HepG2 (cell line): ENCODE measurements at regions not wholly inside any gene's neighbourhood (a gene's known extent, or its start where the extent isn't known, plus 50 kb on each side); places are given as distances from the start of the nearest gene placed in this dataset.

ENCODE experiments used
- ATAC-seq: fragments of 200-7000 bp; cut with Tn5 transposase; 3 replicates; pipeline ENCODE4 v1.9.1; 2020; ENCODE audit warnings: mild to moderate bottlenecking, moderate library complexity
- BruUV-seq: library from RNA; stranded (reverse); fragments of 400-500 nt; replicated peaks from 2 replicates; lab custom pipeline; 2021; lab: Mats Ljungman, UMichigan
- CTCF ChIA-PET: fragments of 300-600 bp; formaldehyde crosslinking; extraction: SDS; loops from one replicate; lab custom pipeline; 2021; ENCODE audit warnings: low total read pairs, inconsistent platforms, low intra/inter-chr PET ratio; lab: Yijun Ruan, JAX
- POLR2A ChIA-PET: fragments of 350-600 bp; sonication (Branson Sonifier 250); formaldehyde crosslinking; loops from one replicate; lab custom pipeline; 2020; ENCODE audit warnings: antibody characterized with exemption, inconsistent platforms; lab: Yijun Ruan, JAX
- DNase-seq: peaks from one replicate; pipeline ENCODE4 v3.0.0-alpha.2; 2015; ENCODE audit warnings: low spot score
- FAIRE-seq: peaks from 3 replicates; lab custom pipeline; 2011; peaks lifted over from hg19 to GRCh38; lab: Jason Lieb, UNC
- H2AFZ ChIP-seq: one replicate; pipeline ENCODE4 v1.6.1; 2011; ENCODE audit warnings: low read length, inconsistent platforms
- H3K27ac ChIP-seq: fragments of 300-600 bp; 3 replicates; pipeline ENCODE4 v1.8.0; 2011; ENCODE audit warnings: mixed run types, mild to moderate bottlenecking, mixed read lengths, low read length, inconsistent platforms; ENCODE audit not compliant: insufficient read depth; ENCODE audit errors: extremely low read length
- H3K27me3 ChIP-seq, 2 experiments: fragments of 200-600 bp in 1 of 2; 2 replicates in 1 of 2; 3 replicates in 1 of 2; pipeline versions ENCODE4 v1.6.0 to v1.8.0; 2011; ENCODE audit warnings: low read length in 2 of 2, mild to moderate bottlenecking in 2 of 2, moderate library complexity in 2 of 2, inconsistent platforms in 1 of 2; ENCODE audit not compliant: insufficient read depth in 2 of 2, control insufficient read depth in 1 of 2
- H3K36me3 ChIP-seq, 2 experiments: fragments of 200-600 bp in 1 of 2; replicated peaks in 1 of 2; 2 replicates in 1 of 2; 3 replicates in 1 of 2; pipeline versions ENCODE4 v1.5.1 to v1.8.0; 2011; ENCODE audit warnings: low read length in 2 of 2, inconsistent platforms in 1 of 2; ENCODE audit not compliant: insufficient read depth in 2 of 2, control insufficient read depth in 1 of 2
- H3K4me1 ChIP-seq: 2 replicates; pipeline ENCODE4 v1.5.1; 2012; ENCODE audit warnings: low read length, inconsistent platforms; ENCODE audit not compliant: insufficient read depth
- H3K4me2 ChIP-seq: 2 replicates; pipeline ENCODE4 v1.6.0; 2011; ENCODE audit warnings: low read depth, low read length, inconsistent platforms
- H3K4me3 ChIP-seq, 3 experiments: fragments of 200-600 bp in 1 of 3; sonication (generic), shearing (Covaris generic) in 1 of 3; replicated peaks in 1 of 3; 2 replicates each; pipeline ENCODE4 v1.5.1; 2011 to 2016; ENCODE audit warnings: low read length in 3 of 3, inconsistent platforms in 2 of 3, low read depth in 2 of 3, mild to moderate bottlenecking in 2 of 3, control low read depth in 1 of 3, mixed read lengths in 1 of 3; ENCODE audit not compliant: insufficient read depth in 1 of 3
- H3K79me2 ChIP-seq: one replicate; pipeline ENCODE4 v1.6.1; 2011; ENCODE audit warnings: low read length, inconsistent platforms; ENCODE audit not compliant: insufficient read depth
- H3K9ac ChIP-seq: 2 replicates; pipeline ENCODE4 v1.6.0; 2011; ENCODE audit warnings: mild to moderate bottlenecking, low read depth, low read length, inconsistent platforms; ENCODE audit not compliant: insufficient read depth
- H3K9me3 ChIP-seq: 2 replicates; pipeline ENCODE4 v1.5.1; 2012; ENCODE audit warnings: mild to moderate bottlenecking, low read length
- H4K20me1 ChIP-seq: 2 replicates; pipeline ENCODE4 v1.6.0; 2011; ENCODE audit warnings: inconsistent platforms, mild to moderate bottlenecking, low read length, moderate library complexity; ENCODE audit not compliant: insufficient read depth
- ARID3A ChIP-seq: IDR thresholded peaks from 2 replicates; pipeline ENCODE4 v1.6.1; 2012; ENCODE audit warnings: low read depth, low read length, improper control_type of control experiment
- ATF7 ChIP-seq, 2 experiments: fragments of 450-650 bp in 1 of 2; sonication (generic) in 1 of 2; formaldehyde crosslinking in 1 of 2; IDR thresholded peaks; 2 replicates each; pipeline versions ENCODE4 v1.4.0 to v1.6.1; 2016 to 2020; ENCODE audit warnings: antibody characterized with exemption in 1 of 2, mild to moderate bottlenecking in 1 of 2, missing genetic modification reagents in 1 of 2
- FLYWCH1 ChIP-seq: sonication (generic); formaldehyde crosslinking; IDR thresholded peaks from 2 replicates; pipeline ENCODE4 v1.8.1; 2023; ENCODE audit warnings: mild to moderate bottlenecking, missing genetic modification reagents
- HNF1A ChIP-seq, 2 experiments: sonication (generic) in 1 of 2; formaldehyde crosslinking in 1 of 2; IDR thresholded peaks; 2 replicates each; pipeline versions ENCODE4 v1.4.0 to v1.6.1; 2016 to 2020; ENCODE audit warnings: borderline replicate concordance in 1 of 2, low read depth in 1 of 2, mild to moderate bottlenecking in 1 of 2, missing genetic modification reagents in 1 of 2
- KDM1A ChIP-seq: IDR thresholded peaks from 2 replicates; pipeline ENCODE4 v1.6.1; 2016; ENCODE audit warnings: missing compliant biosample characterization
- NCOA1 ChIP-seq: sonication (generic); formaldehyde crosslinking; IDR thresholded peaks from 2 replicates; pipeline ENCODE4 v1.9.0; 2021; ENCODE audit warnings: missing genetic modification reagents
- ZNF10 ChIP-seq: sonication (generic); formaldehyde crosslinking; IDR thresholded peaks from 2 replicates; pipeline ENCODE4 v1.4.0; 2020; ENCODE audit warnings: mild to moderate bottlenecking, low read depth, missing genetic modification reagents, borderline replicate concordance
- ZNF225 ChIP-seq: sonication (generic); formaldehyde crosslinking; IDR thresholded peaks from 2 replicates; pipeline ENCODE4 v1.4.0; 2020; ENCODE audit warnings: mild to moderate bottlenecking, missing genetic modification reagents
- ZNF354B ChIP-seq: sonication (generic); formaldehyde crosslinking; IDR thresholded peaks from 2 replicates; pipeline ENCODE4 v1.8.0; 2022; ENCODE audit warnings: mild to moderate bottlenecking, missing genetic modification reagents
- ZNF543 ChIP-seq: sonication (generic); formaldehyde crosslinking; IDR thresholded peaks from 2 replicates; pipeline ENCODE4 v1.4.0; 2020; ENCODE audit warnings: mild to moderate bottlenecking, missing genetic modification reagents
- ZNF552 ChIP-seq: sonication (generic); formaldehyde crosslinking; IDR thresholded peaks from 2 replicates; pipeline ENCODE4 v1.9.0; 2022; ENCODE audit warnings: missing genetic modification reagents, mild to moderate bottlenecking, borderline replicate concordance
- ZNF687 ChIP-seq: sonication (generic); formaldehyde crosslinking; IDR thresholded peaks from 2 replicates; pipeline ENCODE4 v1.5.1; 2020; ENCODE audit warnings: mild to moderate bottlenecking, missing genetic modification reagents, moderate library complexity
- ZNF879 ChIP-seq: sonication (generic); formaldehyde crosslinking; IDR thresholded peaks from 2 replicates; pipeline ENCODE4 v1.8.1; 2023; ENCODE audit warnings: missing genetic modification reagents
- ZSCAN25 ChIP-seq: sonication (generic); formaldehyde crosslinking; IDR thresholded peaks from 2 replicates; pipeline ENCODE4 v1.8.0; 2022; ENCODE audit warnings: mild to moderate bottlenecking, missing genetic modification reagents
- WGBS: methylation state at CpG from one replicate; pipeline ENCODE4 v1.1.6; 2017; ENCODE audit warnings: low lambda C conversion rate; 5-methylcytosine and 5-hydroxymethylcytosine counted together
- in situ Hi-C: cut with HindIII; loops from 2 replicates; pipeline ENCODE4 v1.10.0; 2017; ENCODE audit warnings: low pct_unique_long_range_greater_than_20kb; ENCODE audit not compliant: extremely low pct_ligation_motif_present
- intact Hi-C: fragments of 100-400 bp; cut with micrococcal nuclease; formaldehyde crosslinking; loops from one replicate; pipeline ENCODE4 v1.10.0; 2022; ENCODE audit not compliant: unreplicated experiment

DNA sequence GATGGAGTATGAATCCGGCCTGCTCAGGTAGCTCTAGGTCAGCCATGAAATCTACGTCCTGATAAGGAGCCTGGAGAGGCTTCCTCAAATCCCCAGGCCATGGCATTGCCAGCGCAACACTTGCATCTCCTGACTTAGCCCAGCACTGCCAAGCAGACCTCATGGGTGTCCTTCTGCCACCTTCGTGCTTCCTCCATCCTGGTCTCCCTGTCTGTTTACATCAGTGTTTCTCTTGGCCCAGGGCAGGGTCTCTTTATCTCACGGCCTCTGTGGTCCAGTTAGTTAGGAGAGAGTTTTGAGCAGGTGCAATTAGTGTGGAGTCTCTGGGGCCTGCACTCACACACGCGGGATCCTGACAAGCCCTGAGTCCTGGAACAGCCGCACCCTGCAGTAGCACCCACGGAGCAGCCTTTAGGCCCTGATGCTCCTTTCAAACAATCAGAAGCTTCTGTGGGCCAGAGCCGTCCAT lies 193.1 kb upstream of the ARL4C start:
- Histone ChIP-seq H3K27ac (peak overlapping the region; percentile 79), H3K9ac (peak overlapping the region; percentile 50), H3K4me1 (peaks cover 90% of the 10 kb centered on the region), H3K27me3 (no peaks in the 10 kb centered on the region), H3K79me2 (no peaks in the 10 kb centered on the region), H4K20me1 (no peaks in the 10 kb centered on the region), H3K4me3 (no peak overlapping the region), H3K9me3 (no peaks in the 10 kb centered on the region), H2AFZ (no peak overlapping the region), H3K36me3 (no peaks in the 10 kb centered on the region), H3K4me2 (no peak overlapping the region)
- ATAC-seq (no peak), FAIRE-seq (no peak), DNase-seq (no peak)
- intact Hi-C loops, result loop anchor here (1.0 to 5.0 kb wide), 5 partner anchors 10 to 287 kb away; no protein-coding TSS in a partner anchor
- ChIA-PET CTCF (no interaction called here), POLR2A (interaction anchor here (0.9 to 8.1 kb wide), 30 partner anchors 14 to 417 kb away, joined by 3 to 484 read pairs (median 5); no protein-coding TSS in a partner anchor)
- WGBS, result 95% methylated on average over 10 of the region's 10 CpGs
- TSS peak; percentile 66 for BruUV-seq
- in situ Hi-C loops, result no loop called here
- TF ChIP-seq KDM1A (CRISPR knock-in tag), result no peak
- no peak for TF ChIP-seq ZSCAN25 (CRISPR knock-in tag)
- TF ChIP-seq ARID3A, result no peak
- no peak for TF ChIP-seq FLYWCH1 (CRISPR knock-in tag)
- no peak for TF ChIP-seq ZNF225 (CRISPR knock-in tag)
- no peak for TF ChIP-seq ZNF552 (CRISPR knock-in tag)
- peak; percentile 39; the same call in 1 of the 2 replicates for TF ChIP-seq ZNF354B (CRISPR knock-in tag)
- 0 out of 2 replicates have a peak, but pooled peaks have one; percentile 36 for TF ChIP-seq ZNF10 (CRISPR knock-in tag)
- TF ChIP-seq ATF7 (IDR thresholded peaks at IDR 0.05), result no peak
- TF ChIP-seq ATF7 (CRISPR knock-in tag; IDR thresholded peaks at IDR 0.05), result 0 out of 2 replicates have a peak, but pooled peaks have one; percentile 22
- TF ChIP-seq NCOA1 (CRISPR knock-in tag), result 0 out of 2 replicates have a peak, but pooled peaks have one; percentile 74
- TF ChIP-seq ZNF879, result no peak
- TF ChIP-seq ZNF687 (CRISPR knock-in tag), result peak; percentile 90
- TF ChIP-seq ZNF543 (CRISPR knock-in tag), result 0 out of 2 replicates have a peak, but pooled peaks have one; percentile 55
- TF ChIP-seq HNF1A (IDR thresholded peaks at IDR 0.05; ENCODE audit: low read depth), result no peak
- peak; percentile 42; the same call in 1 of the 2 replicates for TF ChIP-seq HNF1A (CRISPR knock-in tag; IDR thresholded peaks at IDR 0.05; ENCODE audit: borderline replicate concordance)
